Calu3 (cell line): ENCODE measurements at regions not wholly inside any gene's neighbourhood (a gene's known extent, or its start where the extent isn't known, plus 50 kb on each side); places are given as distances from the start of the nearest gene placed in this dataset.

Source experiments
- BruUV-seq: library from RNA; stranded (reverse); fragments of 400-500 nt; replicated peaks from 2 replicates; lab custom pipeline; 2021; lab: Mats Ljungman, UMichigan
- CTCF ChIA-PET: fragments of 300-600 bp; sonication (Branson Sonifier 250); formaldehyde crosslinking; loops from one replicate; lab custom pipeline; 2022; ENCODE audit warnings: antibody characterized with exemption; lab: Charles Lee
- DNase-seq: peaks from one replicate; pipeline ENCODE4 v3.0.0; 2022
- H3K27ac Mint-ChIP-seq: one replicate; pipeline ENCODE4 v1.8.0; 2022; ENCODE audit warnings: mixed read lengths; ENCODE audit not compliant: unreplicated experiment
- H3K27me3 Mint-ChIP-seq: one replicate; pipeline ENCODE4 v1.8.0; 2022; ENCODE audit warnings: mixed read lengths; ENCODE audit not compliant: unreplicated experiment
- H3K36me3 Mint-ChIP-seq: one replicate; pipeline ENCODE4 v1.8.0; 2022; ENCODE audit warnings: mild to moderate bottlenecking, moderate library complexity, mixed read lengths; ENCODE audit not compliant: insufficient read depth, unreplicated experiment
- H3K4me1 Mint-ChIP-seq: one replicate; pipeline ENCODE4 v1.8.0; 2022; ENCODE audit warnings: mild to moderate bottlenecking, low read depth, mixed read lengths; ENCODE audit not compliant: unreplicated experiment
- H3K4me3 Mint-ChIP-seq: one replicate; pipeline ENCODE4 v1.8.0; 2022; ENCODE audit warnings: mild to moderate bottlenecking, low read depth, moderate library complexity, mixed read lengths; ENCODE audit not compliant: unreplicated experiment
- H3K9me3 Mint-ChIP-seq: one replicate; pipeline ENCODE4 v1.8.0; 2022; ENCODE audit warnings: low read depth, mixed read lengths; ENCODE audit not compliant: unreplicated experiment
- CTCF ChIP-seq: fragments of 200-600 bp; IDR thresholded peaks from one replicate; pipeline ENCODE4 v1.8.0; 2022; ENCODE audit warnings: antibody characterized with exemption; ENCODE audit not compliant: unreplicated experiment
- intact Hi-C: fragments of 100-400 bp; cut with micrococcal nuclease; formaldehyde crosslinking; loops from one replicate; pipeline ENCODE4 v1.10.0; 2022; ENCODE audit not compliant: unreplicated experiment

- intact Hi-C loops = no loop called here
- Mint-ChIP-seq H3K4me1 (peaks cover 9% of the 10 kb centered on the region), H3K36me3 (no peaks in the 10 kb centered on the region), H3K4me3 (no peak overlapping the region), H3K27me3 (no peaks in the 10 kb centered on the region), H3K27ac (no peak overlapping the region), H3K9me3 (no peaks in the 10 kb centered on the region)
- no peak for DNase-seq
- no peak for TF ChIP-seq CTCF
- CTCF ChIA-PET = no interaction called here
- BruUV-seq = no TSS peak
Observed at GRCh38 chr6:149166336-149166735, 151.2 kb upstream of the TAB2 start.

- CTCF ChIA-PET = no interaction called here
- TF ChIP-seq CTCF = no peak
- Mint-ChIP-seq H3K27me3 (no peaks in the 10 kb centered on the region), H3K4me3 (no peak overlapping the region), H3K36me3 (no peaks in the 10 kb centered on the region), H3K9me3 (no peaks in the 10 kb centered on the region), H3K27ac (no peak overlapping the region), H3K4me1 (peaks cover 9% of the 10 kb centered on the region)
- BruUV-seq = no TSS peak
- no peak for DNase-seq
- intact Hi-C loops = no loop called here
Observed at GRCh38 chr6:149166747-149167146, 150.8 kb upstream of the TAB2 start.

- no TSS peak for BruUV-seq
Observed at GRCh38 chr6:149168968-149169367, 148.5 kb upstream of the TAB2 start.

GRCh38 chr6:149169761-149170511 is 147.6 kb upstream of the TAB2 start:
- Mint-ChIP-seq H3K36me3 (no peaks in the 10 kb centered on the region), H3K27me3 (no peaks in the 10 kb centered on the region), H3K4me3 (no peak overlapping the region), H3K4me1 (peaks cover 9% of the 10 kb centered on the region), H3K27ac (no peak overlapping the region), H3K9me3 (no peaks in the 10 kb centered on the region)
- CTCF ChIA-PET = interaction anchor here (0.5 kb wide), 1 partner anchor 135 kb away, joined by 3 read pairs; no protein-coding TSS in a partner anchor
- intact Hi-C loops = no loop called here
- DNase-seq = no peak
- TF ChIP-seq CTCF = no peak
- BruUV-seq = no TSS peak

More at GRCh38 chr6:149168968-149169367, 148.5 kb upstream of the TAB2 start:
- Mint-ChIP-seq H3K4me3 (no peak overlapping the region), H3K27me3 (no peaks in the 10 kb centered on the region), H3K36me3 (no peaks in the 10 kb centered on the region), H3K9me3 (no peaks in the 10 kb centered on the region), H3K27ac (no peak overlapping the region), H3K4me1 (peaks cover 9% of the 10 kb centered on the region)
- CTCF ChIA-PET = no interaction called here
- no peak for TF ChIP-seq CTCF
- intact Hi-C loops = no loop called here
- DNase-seq = no peak
